ENCODE measurements at regions not wholly inside any gene's neighbourhood (a gene's known extent, or its start where the extent isn't known, plus 50 kb on each side); places are given as distances from the start of the nearest gene placed in this dataset.
"Not testable (repeated sequence)": the region's sequence is repeated elsewhere in the genome, so short reads cannot be mapped to it uniquely, and the experiment has no call there.

DNA sequence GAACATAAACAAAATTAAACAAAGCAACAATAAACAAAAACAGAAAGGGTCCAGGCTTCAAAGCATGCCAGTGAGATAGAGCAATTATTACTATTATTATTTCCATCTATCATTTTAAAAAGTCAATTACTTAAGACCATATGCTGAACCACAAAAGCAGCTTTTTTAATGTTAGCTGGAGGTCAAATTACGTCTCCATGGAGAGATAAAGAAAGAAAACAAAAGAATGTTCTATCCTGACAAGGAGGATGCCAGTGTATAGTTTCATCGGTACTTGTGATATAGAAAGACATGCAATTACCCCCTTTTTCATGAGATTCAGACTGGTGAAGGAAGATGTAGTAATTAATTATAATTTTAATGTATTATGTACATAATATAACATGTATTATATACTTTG is 81.6 kb upstream of the DCN start:
- no peak for DNase-seq

DNA sequence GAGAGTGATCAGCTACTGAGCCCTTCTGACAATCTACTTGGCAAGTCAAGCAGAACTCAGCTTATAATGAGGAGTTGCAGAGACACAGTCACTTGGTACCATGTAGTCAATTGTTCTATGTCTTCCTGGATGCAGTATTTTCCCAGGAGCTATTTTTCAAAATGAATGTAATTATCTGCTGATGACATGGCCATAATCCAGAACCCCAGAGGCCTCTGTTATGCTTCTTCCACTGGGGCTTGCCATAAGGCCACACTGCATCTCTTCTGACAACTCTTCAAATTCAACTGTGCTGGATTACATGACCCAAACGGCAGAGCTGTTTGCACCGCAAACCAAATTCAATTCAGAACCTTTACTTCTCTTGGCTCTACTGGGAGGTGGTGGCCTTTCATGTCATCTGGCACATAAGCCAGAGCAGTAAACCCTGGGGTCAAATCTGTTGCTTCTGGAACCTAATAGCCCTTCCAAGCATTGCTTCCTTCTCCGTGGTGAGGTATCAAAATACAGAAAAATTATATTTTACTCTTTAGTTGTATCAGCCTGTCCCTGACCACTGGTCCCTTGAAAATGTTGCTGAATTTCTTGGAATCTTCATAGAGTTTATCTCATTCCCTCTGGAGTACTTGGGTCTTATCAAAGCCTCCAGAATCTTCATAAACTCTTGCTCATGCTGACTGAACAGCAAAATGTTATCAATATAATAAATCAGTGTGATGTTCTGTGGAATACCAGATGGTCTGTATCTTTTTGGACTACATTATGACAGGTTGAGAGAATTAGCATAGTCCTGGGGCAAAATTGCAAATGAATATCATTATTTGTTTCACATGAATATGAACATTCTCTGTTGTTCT is 79.4 kb upstream of the DCN start:
- no peak for DNase-seq

DNA sequence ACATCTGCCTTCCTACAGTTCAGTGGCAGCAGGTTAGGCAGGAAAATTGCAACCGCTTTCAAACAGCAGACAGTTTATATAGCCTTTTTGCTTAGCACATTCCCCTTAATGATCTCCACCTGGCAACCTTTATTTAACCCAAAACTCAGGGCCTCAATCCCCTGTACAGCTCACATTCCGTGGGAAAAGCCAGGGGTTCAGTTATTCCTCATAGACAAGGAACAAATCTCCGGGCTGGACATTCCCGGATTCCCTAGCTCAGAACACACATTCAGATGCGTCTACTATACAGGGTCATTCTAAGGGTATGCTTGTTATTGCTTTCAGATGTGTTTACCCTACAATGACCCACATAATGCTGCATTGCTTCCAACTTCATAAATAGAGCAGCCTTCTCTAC is 73.8 kb upstream of the DCN start:
- DNase-seq, result no peak

DNA sequence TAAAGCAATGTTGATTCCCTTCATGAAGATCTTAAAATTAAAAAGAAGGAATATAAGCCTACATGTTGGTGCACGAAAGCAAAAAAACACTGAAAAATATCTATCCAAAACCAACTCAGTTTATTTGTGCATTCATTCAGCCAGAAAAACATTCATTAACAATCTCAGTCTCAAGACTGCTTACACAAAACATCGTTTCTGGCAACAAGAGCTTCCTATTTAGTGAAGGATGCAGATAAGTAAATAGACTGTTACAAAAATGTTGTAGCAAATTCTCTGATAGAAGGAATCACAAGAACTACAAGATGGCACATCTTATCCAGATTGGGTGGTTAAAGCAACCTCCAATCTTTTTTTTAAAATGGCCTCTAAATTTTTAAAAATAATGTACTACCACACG is 69.7 kb upstream of the DCN start:
- no peak for DNase-seq

DNA sequence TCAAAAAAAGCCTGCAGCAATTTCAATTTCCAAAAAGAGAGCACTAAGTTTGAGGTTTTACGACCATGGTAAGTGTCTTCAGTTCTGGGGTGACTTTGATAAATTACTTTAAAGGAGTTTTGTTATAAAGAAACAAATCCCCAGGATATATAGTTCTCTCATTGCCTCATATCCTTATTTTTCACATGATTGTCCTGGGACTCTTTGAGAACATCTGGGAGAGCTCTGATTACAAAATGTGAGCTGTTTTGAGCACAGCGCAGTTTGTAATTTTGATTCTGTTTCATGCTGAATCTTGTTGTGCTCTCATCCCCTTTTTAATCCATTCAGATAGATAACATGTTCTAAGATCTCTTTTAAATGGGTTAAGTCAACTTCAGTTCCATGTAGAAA is 67.7 kb upstream of the DCN start:
- no peak for DNase-seq

DNA sequence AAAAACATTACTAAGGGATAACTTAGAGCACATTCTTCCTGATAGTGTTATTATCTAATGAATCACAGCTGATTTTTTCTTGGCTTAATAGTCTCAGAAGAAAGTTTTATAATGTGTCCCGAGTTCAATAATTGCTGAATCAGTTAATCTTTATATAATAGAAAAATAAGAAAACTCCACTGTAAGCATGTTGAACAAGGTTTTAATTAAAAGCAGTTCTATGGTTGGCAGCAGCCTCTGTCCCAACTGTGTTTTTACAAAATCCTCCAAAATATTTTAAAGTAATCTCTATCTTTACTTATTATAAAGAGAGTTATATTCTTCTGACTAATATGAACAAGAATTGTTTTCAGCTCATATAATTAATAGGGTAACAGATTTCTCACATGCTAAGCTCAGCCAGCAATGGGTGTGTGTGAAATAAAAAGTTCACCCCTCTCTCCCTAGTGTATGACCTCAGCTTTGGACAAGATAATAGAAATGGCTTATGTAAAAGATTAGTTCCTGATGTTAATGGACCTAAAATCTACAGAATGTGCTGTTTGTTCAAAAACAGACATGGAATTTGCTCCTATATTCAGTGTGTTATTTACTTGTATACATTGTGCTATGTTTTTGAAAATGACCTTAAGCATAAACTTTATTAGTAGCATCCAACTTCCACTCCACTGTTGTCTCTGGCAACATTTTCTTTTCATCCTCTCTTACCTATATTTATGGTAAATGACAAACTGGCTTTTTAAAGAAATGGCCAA is 67.1 kb upstream of the DCN start:
- no peak for DNase-seq

DNA sequence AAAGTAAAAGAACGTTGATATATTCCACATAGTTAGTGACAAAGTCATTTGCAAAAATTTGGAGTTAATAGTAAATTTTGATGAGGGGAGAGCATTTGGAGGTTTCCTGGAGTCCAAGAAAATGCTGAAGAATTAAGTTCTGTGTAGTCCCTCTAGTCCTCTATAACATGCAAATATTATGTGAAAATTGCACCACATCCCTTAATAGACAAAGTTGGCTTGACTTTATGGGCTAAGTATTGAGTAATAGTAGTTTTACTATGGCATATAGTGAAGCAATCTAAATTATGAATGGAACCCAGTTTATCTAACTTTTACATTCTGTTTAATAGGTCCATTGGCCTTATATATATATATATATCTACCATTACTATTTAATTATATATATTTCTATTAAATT is 66.4 kb upstream of the DCN start:
- DNase-seq, result no peak

DNA sequence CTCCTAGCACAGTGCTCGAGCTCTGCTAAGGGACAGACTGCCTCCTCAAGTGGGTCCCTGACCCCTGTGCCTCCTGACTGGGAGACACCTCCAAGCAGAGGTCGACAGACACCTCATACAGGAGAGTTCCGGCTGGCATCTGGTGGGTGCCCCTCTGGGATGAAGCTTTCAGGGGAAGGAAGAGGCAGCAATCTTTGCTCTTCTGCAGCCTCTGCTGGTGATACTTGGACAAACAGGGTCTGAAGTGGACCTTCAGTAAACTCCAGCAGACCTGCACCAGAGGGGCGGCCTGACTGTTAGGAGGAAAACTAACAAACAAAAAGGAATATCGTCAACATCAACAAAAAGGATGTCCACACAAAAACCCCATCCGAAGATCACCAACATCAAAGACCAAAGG is 60.6 kb upstream of the DCN start:
- not testable (repeated sequence) for DNase-seq

DNA sequence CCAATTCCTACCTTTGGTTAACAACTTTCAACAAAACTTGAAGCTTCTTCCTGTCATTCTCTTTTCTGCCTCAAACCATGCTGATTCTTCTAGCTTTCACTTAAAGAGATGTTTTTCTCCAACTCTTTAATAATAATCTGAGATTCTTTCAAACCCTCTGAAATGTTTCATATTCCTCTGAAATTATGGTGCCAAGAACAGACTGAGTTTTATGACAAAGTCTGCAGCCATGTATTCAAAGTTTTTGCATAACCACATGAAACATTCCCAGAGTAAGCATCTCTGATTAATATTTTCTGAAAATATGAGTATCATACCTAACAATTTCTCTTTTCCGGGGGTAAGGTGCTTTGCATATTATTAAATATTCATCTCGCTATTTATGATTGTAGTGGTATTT is 59.1 kb upstream of the DCN start:
- DNase-seq, result no peak

DNA sequence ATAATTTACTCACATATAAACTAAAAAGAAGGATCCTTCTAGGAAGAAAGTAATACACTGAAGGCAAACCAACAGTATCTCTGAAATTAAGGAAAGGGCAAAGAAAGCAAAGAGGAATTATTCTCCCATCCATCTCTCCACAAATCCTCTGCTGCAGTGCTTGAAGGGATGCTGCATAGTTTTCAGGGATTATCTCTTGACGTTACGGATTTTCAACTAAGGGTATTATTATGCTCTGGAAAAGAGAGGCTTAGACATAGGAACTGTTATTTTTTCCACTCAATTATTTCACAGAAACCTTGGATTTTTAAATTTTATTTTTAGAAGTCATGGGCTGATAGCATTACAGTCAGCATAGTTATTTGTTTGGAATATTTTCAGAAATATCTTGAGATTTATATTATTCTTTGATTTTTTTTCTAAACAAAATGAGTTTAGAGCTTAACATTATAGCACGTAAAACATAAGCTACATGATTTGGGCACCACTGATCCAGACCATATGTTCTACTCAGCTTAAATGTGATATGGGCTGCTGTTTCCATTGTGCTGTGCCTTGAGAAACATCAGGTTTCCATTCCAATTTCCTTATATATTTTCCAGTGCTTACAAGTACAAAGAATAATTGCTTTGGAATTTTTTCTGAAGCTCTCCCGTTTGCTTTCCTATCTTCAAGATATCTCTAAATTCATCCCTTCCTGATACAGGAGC is 57.9 kb upstream of the DCN start:
- DNase-seq, result no peak

DNA sequence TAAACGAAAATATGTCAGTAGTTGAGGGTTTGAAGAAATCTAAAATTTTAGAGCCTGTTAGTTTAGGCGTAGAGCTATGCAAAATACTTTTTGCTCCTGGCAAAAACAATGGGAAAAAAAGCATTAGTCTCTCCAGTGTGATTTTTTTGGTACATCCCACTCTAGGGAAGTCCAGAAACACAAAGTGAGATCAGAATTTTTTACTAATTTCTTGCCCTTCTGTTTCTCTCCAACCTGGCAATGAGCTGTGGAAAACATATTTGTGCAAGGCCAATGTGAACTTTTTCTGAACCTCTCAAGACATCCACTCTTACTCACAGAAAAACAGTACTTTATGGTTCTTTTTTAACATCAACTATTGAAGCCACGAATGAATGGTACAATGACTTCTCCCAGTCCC is 56.9 kb upstream of the DCN start:
- no peak for DNase-seq

Data from stimulated activated CD4-positive, alpha-beta T cell treated with anti-CD3 and anti-CD28 coated beads, Interleukin-1b, Interleukin-23, amount 100 ng/mL, for 48 hours (primary cell).